ENCODE measurements at regions not wholly inside any gene's neighbourhood (a gene's known extent, or its start where the extent isn't known, plus 50 kb on each side); places are given as distances from the start of the nearest gene placed in this dataset.
"Not testable (repeated sequence)": the region's sequence is repeated elsewhere in the genome, so short reads cannot be mapped to it uniquely, and the experiment has no call there.

DNA sequence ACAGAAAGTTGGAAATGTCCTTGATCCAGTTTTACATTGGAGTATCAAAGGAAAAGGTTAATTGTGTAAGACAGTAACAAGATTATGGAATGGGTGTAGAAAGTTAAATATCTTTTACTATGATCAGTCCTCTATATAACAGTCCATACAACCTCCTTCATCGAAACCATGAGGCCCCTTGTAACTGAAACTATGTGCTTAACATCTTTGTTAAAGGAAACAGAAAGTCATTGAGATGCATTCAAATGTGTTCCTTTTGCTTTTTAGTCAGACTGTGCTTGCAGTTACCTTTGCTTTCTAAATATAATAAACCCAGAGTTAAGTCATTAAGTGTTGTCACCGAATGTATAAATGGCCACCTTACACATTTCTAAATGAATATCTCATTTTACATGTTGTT lies 1298.5 kb downstream of the ROBO2 start:
- FAIRE-seq, result no peak
- TF ChIP-seq CTCF (IDR thresholded peaks at IDR 0.05; ENCODE audit: insufficient read depth, missing control alignments), result no peak
- no peak for DNase-seq (ENCODE audit: insufficient read length, low spot score)

- TF ChIP-seq CTCF (IDR thresholded peaks at IDR 0.05; ENCODE audit: insufficient read depth, missing control alignments), result no peak
- no peak for FAIRE-seq
- no peak for DNase-seq (ENCODE audit: insufficient read length, low spot score)
These were observed 1303.3 kb downstream of the ROBO2 start for GRCh38 chr3:78343221-78343620.

GRCh38 chr3:78344267-78344666 lies 1304.4 kb downstream of the ROBO2 start:
- FAIRE-seq; DNase-seq (ENCODE audit: insufficient read length, low spot score): not testable (repeated sequence)

DNA sequence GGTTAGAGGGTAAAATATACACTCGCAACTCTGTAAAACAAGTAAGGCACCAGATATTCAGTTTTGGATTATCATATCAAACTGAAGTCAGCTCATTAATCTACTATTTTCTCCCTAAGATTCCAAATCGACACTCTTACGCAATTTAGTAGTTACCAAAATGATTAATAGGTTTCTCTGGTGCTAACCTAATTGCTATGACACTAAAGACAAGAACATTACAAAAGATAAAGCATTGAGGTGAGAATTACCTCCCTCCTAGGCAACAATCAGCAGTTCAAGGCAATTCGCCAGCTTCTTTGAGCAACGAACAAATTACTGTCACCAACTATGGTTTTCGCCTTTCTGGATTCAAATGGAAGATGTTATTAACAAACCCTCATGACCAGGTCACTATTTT lies 1305.0 kb downstream of the ROBO2 start:
- FAIRE-seq (no peak), DNase-seq (ENCODE audit: insufficient read length, low spot score) (no peak)
- TF ChIP-seq CTCF (IDR thresholded peaks at IDR 0.05; ENCODE audit: insufficient read depth, missing control alignments), result no peak

DNA sequence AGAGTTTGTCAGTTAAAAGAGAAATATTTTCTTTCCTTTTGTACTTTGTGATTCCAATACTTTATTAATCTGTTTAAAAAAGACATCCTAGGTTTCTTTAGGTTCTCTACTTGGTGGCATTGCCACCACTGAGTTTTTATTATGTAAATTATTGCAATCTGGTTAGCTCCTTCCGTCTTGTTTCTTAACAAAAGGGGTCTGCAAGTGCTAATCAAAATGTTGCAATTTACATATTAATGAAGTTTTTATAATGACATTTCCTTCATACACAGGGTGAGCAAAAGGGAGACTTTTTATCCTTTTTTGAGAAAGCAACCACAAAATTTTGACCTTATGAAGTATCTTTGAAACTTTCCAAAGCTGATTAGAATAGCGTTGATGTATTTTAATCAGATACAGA lies 1307.3 kb downstream of the ROBO2 start:
- no peak for DNase-seq (ENCODE audit: insufficient read length, low spot score)
- no peak for FAIRE-seq
- TF ChIP-seq CTCF (IDR thresholded peaks at IDR 0.05; ENCODE audit: insufficient read depth, missing control alignments), result no peak

GRCh38 chr3:78348664-78349063 lies 1308.8 kb downstream of the ROBO2 start:
- no peak for TF ChIP-seq CTCF (IDR thresholded peaks at IDR 0.05; ENCODE audit: insufficient read depth, missing control alignments)
- DNase-seq (ENCODE audit: insufficient read length, low spot score), result no peak
- FAIRE-seq, result no peak

DNA sequence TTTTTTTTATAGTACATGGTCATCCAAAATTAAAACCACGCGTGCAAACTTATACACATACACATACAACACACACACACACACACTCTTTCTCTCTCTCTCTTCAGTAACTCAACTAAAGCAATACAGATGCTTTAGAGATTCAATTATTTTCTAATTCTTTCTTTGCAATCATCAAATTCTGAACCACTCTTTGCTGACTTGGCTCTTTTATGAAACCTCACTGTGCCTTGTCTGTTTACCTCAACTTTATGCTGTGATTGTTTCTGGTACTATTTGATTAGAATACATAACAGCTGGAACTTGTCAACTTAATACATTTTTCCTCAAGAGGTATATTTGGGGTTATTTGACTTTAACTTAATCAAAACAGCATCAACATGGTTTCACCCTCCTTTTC lies 1309.7 kb downstream of the ROBO2 start:
- no peak for TF ChIP-seq CTCF (IDR thresholded peaks at IDR 0.05; ENCODE audit: insufficient read depth, missing control alignments)
- FAIRE-seq (peak; percentile 6), DNase-seq (ENCODE audit: insufficient read length, low spot score) (no peak)

GRCh38 chr3:78351334-78351733 lies 1311.4 kb downstream of the ROBO2 start:
- FAIRE-seq (no peak), DNase-seq (ENCODE audit: insufficient read length, low spot score) (no peak)

More at GRCh38 chr3:78351334-78351733, 1311.4 kb downstream of the ROBO2 start:
- TF ChIP-seq CTCF (IDR thresholded peaks at IDR 0.05; ENCODE audit: insufficient read depth, missing control alignments), result no peak

All from D721Med (cell line).